Esophagus squamous epithelium (tissue), 4 donors: ENCODE measurements at regions not wholly inside any gene's neighbourhood (a gene's known extent, or its start where the extent isn't known, plus 50 kb on each side); places are given as distances from the start of the nearest gene placed in this dataset.

Source experiments
- POLR2A ChIP-seq, 4 donors: fragments of 450-650 bp; IDR thresholded peaks; one replicate each; pipeline ENCODE4 v1.6.1; 2017; ENCODE audit warnings: antibody characterized with exemption in 4 of 4, mild to moderate bottlenecking in 4 of 4, moderate library complexity in 3 of 4
- TF ChIP-seq, protein P1 (sequence below), 6 experiments: fragments of 450-650 bp in 4 of 6; fragments of 200-600 bp in 2 of 6; sonication (generic) in 2 of 6; IDR thresholded peaks; one replicate each; pipeline ENCODE4 v1.5.1; 2016 to 2019; ENCODE audit warnings: antibody characterized with exemption in 6 of 6, mild to moderate bottlenecking in 4 of 6, moderate library complexity in 4 of 6

GRCh38 chr1:17970757-17971156 is 136.8 kb upstream of the IGSF21 start:
- TF ChIP-seq POLR2A (IDR thresholded peaks at IDR 0.05) = no peak
- TF ChIP-seq, protein P1, sequence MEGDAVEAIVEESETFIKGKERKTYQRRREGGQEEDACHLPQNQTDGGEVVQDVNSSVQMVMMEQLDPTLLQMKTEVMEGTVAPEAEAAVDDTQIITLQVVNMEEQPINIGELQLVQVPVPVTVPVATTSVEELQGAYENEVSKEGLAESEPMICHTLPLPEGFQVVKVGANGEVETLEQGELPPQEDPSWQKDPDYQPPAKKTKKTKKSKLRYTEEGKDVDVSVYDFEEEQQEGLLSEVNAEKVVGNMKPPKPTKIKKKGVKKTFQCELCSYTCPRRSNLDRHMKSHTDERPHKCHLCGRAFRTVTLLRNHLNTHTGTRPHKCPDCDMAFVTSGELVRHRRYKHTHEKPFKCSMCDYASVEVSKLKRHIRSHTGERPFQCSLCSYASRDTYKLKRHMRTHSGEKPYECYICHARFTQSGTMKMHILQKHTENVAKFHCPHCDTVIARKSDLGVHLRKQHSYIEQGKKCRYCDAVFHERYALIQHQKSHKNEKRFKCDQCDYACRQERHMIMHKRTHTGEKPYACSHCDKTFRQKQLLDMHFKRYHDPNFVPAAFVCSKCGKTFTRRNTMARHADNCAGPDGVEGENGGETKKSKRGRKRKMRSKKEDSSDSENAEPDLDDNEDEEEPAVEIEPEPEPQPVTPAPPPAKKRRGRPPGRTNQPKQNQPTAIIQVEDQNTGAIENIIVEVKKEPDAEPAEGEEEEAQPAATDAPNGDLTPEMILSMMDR (IDR thresholded peaks at IDR 0.05) = no peak
